ENCODE measurements at regions not wholly inside any gene's neighbourhood (a gene's known extent, or its start where the extent isn't known, plus 50 kb on each side); places are given as distances from the start of the nearest gene placed in this dataset.
"Not testable (repeated sequence)": the region's sequence is repeated elsewhere in the genome, so short reads cannot be mapped to it uniquely, and the experiment has no call there.

GRCh38 chr16:16937576-16937975, 533.2 kb downstream of the XYLT1 start:
- no peak for DNase-seq (ENCODE audit: low read depth)
- no peak overlapping the region for H3K4me3 ChIP-seq (ENCODE audit: low read depth, low read length)
- TF ChIP-seq CTCF (IDR thresholded peaks at IDR 0.05; ENCODE audit: insufficient read depth, low read length), result no peak

- no peak overlapping the region for H3K4me3 ChIP-seq (ENCODE audit: low read depth, low read length)
- DNase-seq (ENCODE audit: low read depth), result no peak
- no peak for TF ChIP-seq CTCF (IDR thresholded peaks at IDR 0.05; ENCODE audit: insufficient read depth, low read length)
These were observed 532.8 kb downstream of the XYLT1 start for GRCh38 chr16:16938009-16938408.

- no peak for DNase-seq (ENCODE audit: low read depth)
- TF ChIP-seq CTCF (IDR thresholded peaks at IDR 0.05; ENCODE audit: insufficient read depth, low read length), result no peak
- no peak overlapping the region for H3K4me3 ChIP-seq (ENCODE audit: low read depth, low read length)
These were observed 531.8 kb downstream of the XYLT1 start for GRCh38 chr16:16938980-16939379.

GRCh38 chr16:16940351-16940750, 530.4 kb downstream of the XYLT1 start:
- TF ChIP-seq CTCF (IDR thresholded peaks at IDR 0.05; ENCODE audit: insufficient read depth, low read length), result no peak
- no peak for DNase-seq (ENCODE audit: low read depth)
- no peak overlapping the region for H3K4me3 ChIP-seq (ENCODE audit: low read depth, low read length)

- not testable (repeated sequence) for DNase-seq (ENCODE audit: low read depth); H3K4me3 ChIP-seq (ENCODE audit: low read depth, low read length)
These were observed 527.9 kb downstream of the XYLT1 start for GRCh38 chr16:16942849-16943248.

- H3K4me3 ChIP-seq (ENCODE audit: low read depth, low read length), result no peak overlapping the region
- no peak for DNase-seq (ENCODE audit: low read depth)
- no peak for TF ChIP-seq CTCF (IDR thresholded peaks at IDR 0.05; ENCODE audit: insufficient read depth, low read length)
These were observed 525.6 kb downstream of the XYLT1 start for GRCh38 chr16:16945207-16945606.

GRCh38 chr16:16956376-16956775, 514.4 kb downstream of the XYLT1 start:
- DNase-seq (ENCODE audit: low read depth), result no peak
- H3K4me3 ChIP-seq (ENCODE audit: low read depth, low read length), result no peak overlapping the region
- no peak for TF ChIP-seq CTCF (IDR thresholded peaks at IDR 0.05; ENCODE audit: insufficient read depth, low read length)

All from fibroblast of the aortic adventitia (primary cell).